K562 (cell line): ENCODE measurements at regions not wholly inside any gene's neighbourhood (a gene's known extent, or its start where the extent isn't known, plus 50 kb on each side); places are given as distances from the start of the nearest gene placed in this dataset.

Source experiments
- ATAC-seq: fragments of 200-7000 bp; cut with Tn5 transposase; 3 replicates; pipeline ENCODE4 v1.9.1; 2020; ENCODE audit warnings: moderate library complexity
- BruUV-seq: library from RNA; stranded (reverse); fragments of 400-500 nt; replicated peaks from 2 replicates; lab custom pipeline; 2021; lab: Mats Ljungman, UMichigan
- CTCF ChIA-PET: fragments of 300-600 bp; formaldehyde crosslinking; extraction: SDS; loops from one replicate; lab custom pipeline; 2021; ENCODE audit warnings: low intra/inter-chr PET ratio; lab: Yijun Ruan, JAX
- POLR2A ChIA-PET: fragments of 300-600, 350-650 bp; sonication (Branson Sonifier 250); formaldehyde crosslinking; extraction: SDS; loops from one replicate; lab custom pipeline; 2021; ENCODE audit warnings: antibody characterized with exemption, inconsistent platforms; lab: Yijun Ruan, JAX
- DNase-seq, 4 experiments: peaks; one replicate each; pipeline versions ENCODE4 v3.0.0 to v3.0.0-alpha.2; 2011 to 2018; ENCODE audit warnings: low spot score in 3 of 4, mixed read lengths in 3 of 4; ENCODE audit errors: extremely low read depth in 1 of 4
- FAIRE-seq: peaks from 2 replicates; lab custom pipeline; 2011; peaks lifted over from hg19 to GRCh38; lab: Jason Lieb, UNC
- H2AFZ ChIP-seq: 2 replicates; pipeline ENCODE4 v1.6.0; 2011; ENCODE audit warnings: low read depth, low read length, control low read depth, inconsistent platforms
- H3K27ac ChIP-seq: fragments of 200-600 bp; 3 replicates; pipeline ENCODE4 v1.8.0; 2011; ENCODE audit warnings: low read depth, mild to moderate bottlenecking, control low read depth, inconsistent platforms, low read length, moderate library complexity, mixed read lengths; ENCODE audit errors: extremely low read depth
- H3K27me3 ChIP-seq, 2 experiments: fragments of 300-600 bp in 1 of 2; 2 replicates in 1 of 2; 3 replicates in 1 of 2; pipeline versions ENCODE4 v1.6.0 to v1.8.0; 2011; ENCODE audit warnings: inconsistent platforms in 2 of 2, low read length in 2 of 2, mild to moderate bottlenecking in 1 of 2, mixed read lengths in 1 of 2, moderate library complexity in 1 of 2; ENCODE audit not compliant: control insufficient read depth in 2 of 2, insufficient read depth in 2 of 2
- H3K36me3 ChIP-seq: fragments of 300-600 bp; 3 replicates; pipeline ENCODE4 v1.8.0; 2011; ENCODE audit warnings: mild to moderate bottlenecking, low read length, inconsistent platforms; ENCODE audit not compliant: control insufficient read depth, insufficient read depth
- H3K4me1 ChIP-seq, 2 experiments: fragments of 200-600 bp in 1 of 2; replicated peaks in 1 of 2; 2 replicates in 1 of 2; 3 replicates in 1 of 2; pipeline versions ENCODE4 v1.5.1 to v1.8.0; 2011; ENCODE audit warnings: inconsistent platforms in 2 of 2, low read length in 2 of 2, mild to moderate bottlenecking in 1 of 2, mixed read lengths in 1 of 2, moderate library complexity in 1 of 2; ENCODE audit not compliant: control insufficient read depth in 2 of 2, insufficient read depth in 2 of 2
- H3K4me2 ChIP-seq: 2 replicates; pipeline ENCODE4 v1.6.1; 2011; ENCODE audit warnings: low read length, control low read depth, inconsistent platforms, mixed read lengths; ENCODE audit not compliant: insufficient read depth
- H3K4me3 ChIP-seq: fragments of 200-600 bp; sonication (generic), shearing (Covaris generic); 2 replicates; pipeline ENCODE4 v1.5.1; 2016; ENCODE audit warnings: control low read depth, inconsistent platforms
- H3K79me2 ChIP-seq: fragments of 200-600 bp; 3 replicates; pipeline ENCODE4 v1.8.0; 2011; ENCODE audit warnings: low read length, inconsistent platforms; ENCODE audit not compliant: control insufficient read depth, insufficient read depth
- H3K9ac ChIP-seq, 2 experiments: 2 replicates each; pipeline versions ENCODE4 v1.6.0 to v1.6.1; 2011; ENCODE audit warnings: low read depth in 2 of 2, low read length in 2 of 2, control low read depth in 1 of 2, inconsistent platforms in 1 of 2, mild to moderate bottlenecking in 1 of 2, mixed read lengths in 1 of 2; ENCODE audit not compliant: insufficient read depth in 1 of 2
- H3K9me1 ChIP-seq: one replicate; pipeline ENCODE4 v1.6.0; 2011; ENCODE audit warnings: inconsistent platforms, mild to moderate bottlenecking, low read length, moderate library complexity; ENCODE audit not compliant: control insufficient read depth, insufficient read depth
- H3K9me3 ChIP-seq: replicated peaks from 2 replicates; pipeline ENCODE4 v1.5.1; 2011; ENCODE audit warnings: low read depth, low read length, inconsistent platforms; ENCODE audit not compliant: control insufficient read depth, insufficient read depth
- H4K20me1 ChIP-seq: replicated peaks from 2 replicates; pipeline ENCODE4 v1.6.1; 2011; ENCODE audit warnings: low read length, inconsistent platforms, mixed read lengths; ENCODE audit not compliant: control insufficient read depth, insufficient read depth
- ELF4 ChIP-seq: fragments of 450-650 bp; formaldehyde crosslinking; IDR thresholded peaks from 2 replicates; pipeline ENCODE4 v1.4.0; 2022; ENCODE audit warnings: missing genetic modification characterization
- GTF2E2 ChIP-seq: fragments of 200-800 bp; sonication (Bioruptor generic); IDR thresholded peaks from 2 replicates; pipeline ENCODE4 v1.6.1; 2016; ENCODE audit warnings: missing genetic modification characterization, missing compliant biosample characterization
- HNRNPH1 ChIP-seq: fragments of 200-400 bp; formaldehyde crosslinking; optimal IDR thresholded peaks from 2 replicates; pipeline ENCODE3; 2017; ENCODE audit warnings: low read depth, mild to moderate bottlenecking, low read length, moderate library complexity
- NFXL1 ChIP-seq: fragments of 450-650 bp; formaldehyde crosslinking; IDR thresholded peaks from 2 replicates; pipeline ENCODE4 v1.4.0; 2021; ENCODE audit warnings: mild to moderate bottlenecking
- PHF21A ChIP-seq: fragments of 450-650 bp; IDR thresholded peaks from 2 replicates; pipeline ENCODE4 v1.6.1; 2017; ENCODE audit warnings: low read depth, borderline replicate concordance
- PRDM10 ChIP-seq: fragments of 450-650 bp; IDR thresholded peaks from 2 replicates; pipeline ENCODE4 v1.6.1; 2018; ENCODE audit not compliant: partially characterized antibody
- RB1 ChIP-seq: fragments of 450-650 bp; IDR thresholded peaks from 2 replicates; pipeline ENCODE4 v1.6.1; 2017; ENCODE audit warnings: low read depth, mild to moderate bottlenecking
- SMC3 ChIP-seq: conservative IDR thresholded peaks from 2 replicates; pipeline ENCODE4 v1.6.1; 2011; ENCODE audit warnings: low read depth, low read length, improper control_type of control experiment; ENCODE audit not compliant: insufficient read depth
- ZNF212 ChIP-seq: fragments of 450-650 bp; formaldehyde crosslinking; IDR thresholded peaks from 2 replicates; pipeline ENCODE4 v1.4.0; 2020; ENCODE audit warnings: mild to moderate bottlenecking
- ZNF764 ChIP-seq: fragments of 250-450 bp; sonication (Bioruptor Pico); IDR thresholded peaks from 2 replicates; pipeline ENCODE4 v1.4.0; 2020; ENCODE audit warnings: low read depth, mild to moderate bottlenecking, moderate library complexity
- WGBS: fragments of 100-300 bp; shearing (Covaris generic); methylation state at CpG from one replicate; pipeline ENCODE4 v1.1.6; 2016; ENCODE audit warnings: low coverage, mixed read lengths; ENCODE audit not compliant: insufficient coverage; ENCODE audit errors: missing lambda C conversion rate; 5-methylcytosine and 5-hydroxymethylcytosine counted together
- in situ Hi-C: fragments of 300-500 bp; cut with MboI; formaldehyde crosslinking; loops from 4 replicates; pipeline ENCODE4 v1.15.0; 2018; ENCODE audit warnings: inconsistent platforms, mixed read lengths
- intact Hi-C: fragments of 100-400 bp; cut with micrococcal nuclease; formaldehyde crosslinking; loops from 2 replicates; pipeline ENCODE4 v1.14.2; 2022
- TF ChIP-seq, protein P1 (sequence below): fragments of 450-650 bp; conservative IDR thresholded peaks from 2 replicates; pipeline ENCODE4 v1.6.1; 2016; ENCODE audit warnings: missing genetic modification characterization, low read depth, mild to moderate bottlenecking, missing compliant biosample characterization, moderate library complexity
- TF ChIP-seq, protein P2 (sequence below): fragments of 250-450 bp; sonication (Bioruptor Pico); IDR thresholded peaks from 2 replicates; pipeline ENCODE4 v1.5.0; 2022; ENCODE audit warnings: mild to moderate bottlenecking
- TF ChIP-seq, protein P3 (sequence below), 2 experiments: fragments of 450-650 bp; IDR thresholded peaks; 2 replicates each; pipeline ENCODE4 v1.6.1; 2018; ENCODE audit warnings: mild to moderate bottlenecking in 2 of 2, low read depth in 1 of 2; ENCODE audit not compliant: partially characterized antibody in 2 of 2

GRCh38 chr2:34747643-34748042, 1148.5 kb upstream of the FAM98A start:
- in situ Hi-C loops (no loop called here), intact Hi-C loops (no loop called here)
- Histone ChIP-seq H3K9me3 (no peaks in the 10 kb centered on the region), H3K36me3 (no peaks in the 10 kb centered on the region), H3K9ac (no peak overlapping the region), H3K79me2 (no peaks in the 10 kb centered on the region), H3K4me2 (no peak overlapping the region), H2AFZ (no peak overlapping the region), H4K20me1 (no peaks in the 10 kb centered on the region), H3K4me1 (no peaks in the 10 kb centered on the region), H3K9me1 (no peaks in the 10 kb centered on the region), H3K4me3 (no peak overlapping the region), H3K27me3 (no peaks in the 10 kb centered on the region), H3K27ac (no peak overlapping the region)
- WGBS: 0% methylated on average over 3 of the region's 3 CpGs
- ChIA-PET CTCF (no interaction called here), POLR2A (no interaction called here)
- no TSS peak for BruUV-seq
- ATAC-seq (no peak), FAIRE-seq (no peak), DNase-seq (no peak)
- TF ChIP-seq GTF2E2 (tag) (no peak), RB1 (no peak), PHF21A (no peak), ELF4 (CRISPR knock-in tag) (no peak), ZNF212 (CRISPR knock-in tag) (no peak), SMC3 (no peak), NFXL1 (CRISPR knock-in tag) (no peak), HNRNPH1 (no peak), PRDM10 (no peak), ZNF764 (CRISPR knock-in tag) (no peak)
- TF ChIP-seq, protein P1, sequence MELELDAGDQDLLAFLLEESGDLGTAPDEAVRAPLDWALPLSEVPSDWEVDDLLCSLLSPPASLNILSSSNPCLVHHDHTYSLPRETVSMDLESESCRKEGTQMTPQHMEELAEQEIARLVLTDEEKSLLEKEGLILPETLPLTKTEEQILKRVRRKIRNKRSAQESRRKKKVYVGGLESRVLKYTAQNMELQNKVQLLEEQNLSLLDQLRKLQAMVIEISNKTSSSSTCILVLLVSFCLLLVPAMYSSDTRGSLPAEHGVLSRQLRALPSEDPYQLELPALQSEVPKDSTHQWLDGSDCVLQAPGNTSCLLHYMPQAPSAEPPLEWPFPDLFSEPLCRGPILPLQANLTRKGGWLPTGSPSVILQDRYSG: no peak
- TF ChIP-seq, protein P2, sequence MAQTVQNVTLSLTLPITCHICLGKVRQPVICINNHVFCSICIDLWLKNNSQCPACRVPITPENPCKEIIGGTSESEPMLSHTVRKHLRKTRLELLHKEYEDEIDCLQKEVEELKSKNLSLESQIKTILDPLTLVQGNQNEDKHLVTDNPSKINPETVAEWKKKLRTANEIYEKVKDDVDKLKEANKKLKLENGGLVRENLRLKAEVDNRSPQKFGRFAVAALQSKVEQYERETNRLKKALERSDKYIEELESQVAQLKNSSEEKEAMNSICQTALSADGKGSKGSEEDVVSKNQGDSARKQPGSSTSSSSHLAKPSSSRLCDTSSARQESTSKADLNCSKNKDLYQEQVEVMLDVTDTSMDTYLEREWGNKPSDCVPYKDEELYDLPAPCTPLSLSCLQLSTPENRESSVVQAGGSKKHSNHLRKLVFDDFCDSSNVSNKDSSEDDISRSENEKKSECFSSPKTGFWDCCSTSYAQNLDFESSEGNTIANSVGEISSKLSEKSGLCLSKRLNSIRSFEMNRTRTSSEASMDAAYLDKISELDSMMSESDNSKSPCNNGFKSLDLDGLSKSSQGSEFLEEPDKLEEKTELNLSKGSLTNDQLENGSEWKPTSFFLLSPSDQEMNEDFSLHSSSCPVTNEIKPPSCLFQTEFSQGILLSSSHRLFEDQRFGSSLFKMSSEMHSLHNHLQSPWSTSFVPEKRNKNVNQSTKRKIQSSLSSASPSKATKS (CRISPR knock-in tag): no peak
- TF ChIP-seq, protein P3, sequence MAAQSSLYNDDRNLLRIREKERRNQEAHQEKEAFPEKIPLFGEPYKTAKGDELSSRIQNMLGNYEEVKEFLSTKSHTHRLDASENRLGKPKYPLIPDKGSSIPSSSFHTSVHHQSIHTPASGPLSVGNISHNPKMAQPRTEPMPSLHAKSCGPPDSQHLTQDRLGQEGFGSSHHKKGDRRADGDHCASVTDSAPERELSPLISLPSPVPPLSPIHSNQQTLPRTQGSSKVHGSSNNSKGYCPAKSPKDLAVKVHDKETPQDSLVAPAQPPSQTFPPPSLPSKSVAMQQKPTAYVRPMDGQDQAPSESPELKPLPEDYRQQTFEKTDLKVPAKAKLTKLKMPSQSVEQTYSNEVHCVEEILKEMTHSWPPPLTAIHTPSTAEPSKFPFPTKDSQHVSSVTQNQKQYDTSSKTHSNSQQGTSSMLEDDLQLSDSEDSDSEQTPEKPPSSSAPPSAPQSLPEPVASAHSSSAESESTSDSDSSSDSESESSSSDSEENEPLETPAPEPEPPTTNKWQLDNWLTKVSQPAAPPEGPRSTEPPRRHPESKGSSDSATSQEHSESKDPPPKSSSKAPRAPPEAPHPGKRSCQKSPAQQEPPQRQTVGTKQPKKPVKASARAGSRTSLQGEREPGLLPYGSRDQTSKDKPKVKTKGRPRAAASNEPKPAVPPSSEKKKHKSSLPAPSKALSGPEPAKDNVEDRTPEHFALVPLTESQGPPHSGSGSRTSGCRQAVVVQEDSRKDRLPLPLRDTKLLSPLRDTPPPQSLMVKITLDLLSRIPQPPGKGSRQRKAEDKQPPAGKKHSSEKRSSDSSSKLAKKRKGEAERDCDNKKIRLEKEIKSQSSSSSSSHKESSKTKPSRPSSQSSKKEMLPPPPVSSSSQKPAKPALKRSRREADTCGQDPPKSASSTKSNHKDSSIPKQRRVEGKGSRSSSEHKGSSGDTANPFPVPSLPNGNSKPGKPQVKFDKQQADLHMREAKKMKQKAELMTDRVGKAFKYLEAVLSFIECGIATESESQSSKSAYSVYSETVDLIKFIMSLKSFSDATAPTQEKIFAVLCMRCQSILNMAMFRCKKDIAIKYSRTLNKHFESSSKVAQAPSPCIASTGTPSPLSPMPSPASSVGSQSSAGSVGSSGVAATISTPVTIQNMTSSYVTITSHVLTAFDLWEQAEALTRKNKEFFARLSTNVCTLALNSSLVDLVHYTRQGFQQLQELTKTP (IDR thresholded peaks at IDR 0.05; ENCODE audit: low read depth in 1 of 2, partially characterized antibody in 2 of 2): no peak
